ENCODE measurements at regions not wholly inside any gene's neighbourhood (a gene's known extent, or its start where the extent isn't known, plus 50 kb on each side); places are given as distances from the start of the nearest gene placed in this dataset.

- TF ChIP-seq EP300 (IDR thresholded peaks at IDR 0.05): no peak
- no peak for TF ChIP-seq CTCF (IDR thresholded peaks at IDR 0.05)
These were observed 143.8 kb downstream of the BTBD3 start for GRCh38 chr20:12061466-12061865.

Data from upper lobe of left lung (tissue), 4 donors.